Spleen (tissue), 11 donors: ENCODE measurements at regions not wholly inside any gene's neighbourhood (a gene's known extent, or its start where the extent isn't known, plus 50 kb on each side); places are given as distances from the start of the nearest gene placed in this dataset.

Source experiments
- DNase-seq: peaks from one replicate; pipeline ENCODE4 v3.0.0-alpha.2; 2020
- H3K27ac ChIP-seq, 8 donors: fragments of 200-600 bp; sonication (generic) in 7 of 8; 1 replicate in 4 of 8; 2 replicates in 4 of 8; pipeline versions ENCODE4 v1.5.0 to v1.8.0; 2016 to 2021; ENCODE audit warnings: inconsistent platforms in 4 of 8, mild to moderate bottlenecking in 4 of 8, moderate library complexity in 1 of 8
- H3K27me3 ChIP-seq, 7 donors: fragments of 200-600 bp; sonication (generic) in 6 of 7; replicated peaks in 1 of 7; 1 replicate in 4 of 7; 2 replicates in 3 of 7; pipeline versions ENCODE4 v1.5.0 to v1.8.0; 2016 to 2021; ENCODE audit warnings: inconsistent platforms in 3 of 7, mild to moderate bottlenecking in 1 of 7
- H3K36me3 ChIP-seq, 6 donors: fragments of 200-600 bp; sonication (generic) in 5 of 6; 1 replicate in 4 of 6; 2 replicates in 2 of 6; pipeline versions ENCODE4 v1.5.0 to v1.8.0; 2016 to 2021; ENCODE audit warnings: inconsistent platforms in 2 of 6
- H3K4me1 ChIP-seq, 6 donors: fragments of 200-600 bp; sonication (generic) in 5 of 6; 1 replicate in 3 of 6; 2 replicates in 3 of 6; pipeline versions ENCODE4 v1.5.0 to v1.8.0; 2016 to 2021; ENCODE audit warnings: inconsistent platforms in 3 of 6
- H3K4me3 ChIP-seq, 8 donors: fragments of 200-600 bp; sonication (generic) in 7 of 8; 1 replicate in 4 of 8; 2 replicates in 4 of 8; pipeline versions ENCODE4 v1.5.0 to v1.8.0; 2016 to 2021; ENCODE audit warnings: inconsistent platforms in 4 of 8, mild to moderate bottlenecking in 4 of 8, moderate library complexity in 2 of 8
- H3K9me3 ChIP-seq, 8 donors: fragments of 200-600 bp; sonication (generic) in 7 of 8; 1 replicate in 4 of 8; 2 replicates in 4 of 8; pipeline versions ENCODE4 v1.5.0 to v1.8.0; 2016 to 2021; ENCODE audit warnings: inconsistent platforms in 4 of 8
- POLR2A ChIP-seq, 3 donors: fragments of 450-650 bp; IDR thresholded peaks; one replicate each; pipeline ENCODE4 v1.5.1; 2017; ENCODE audit warnings: antibody characterized with exemption in 3 of 3, mild to moderate bottlenecking in 1 of 3
- POLR2AphosphoS5 ChIP-seq, 3 donors: sonication (generic); formaldehyde crosslinking; IDR thresholded peaks; one replicate each; pipeline ENCODE4 v1.5.1; 2017; ENCODE audit warnings: antibody characterized with exemption in 3 of 3
- WGBS, 5 donors: extraction: QIAGEN DNeasy Blood & Tissue Kit in 3 of 5; methylation state at CpG; one replicate each; pipeline versions ENCODE4 v1.1.5 to v1.1.7; 2013 to 2018; 5-methylcytosine and 5-hydroxymethylcytosine counted together
- intact Hi-C: fragments of 100-400 bp; cut with DNase I; formaldehyde crosslinking; loops from one replicate; pipeline ENCODE4 v1.15.0; 2023; ENCODE audit warnings: low total_unique reads
- TF ChIP-seq, protein P1 (sequence below), 11 experiments: fragments of 200-600 bp in 7 of 11; fragments of 450-650 bp in 4 of 11; sonication (generic) in 4 of 11; IDR thresholded peaks in 8 of 11; conservative IDR thresholded peaks in 3 of 11; 1 replicate in 7 of 11; 2 replicates in 4 of 11; pipeline versions ENCODE4 v1.4.0 to v1.8.0; 2016 to 2021; ENCODE audit warnings: antibody characterized with exemption in 11 of 11, inconsistent platforms in 4 of 11, mild to moderate bottlenecking in 1 of 11
- donor health status: healthy with polysubstance abuse.
- donor health status: DM: no; HTN: no; CAD: no; lungs with moderate emphysema.
- donor health status: DM: no; HTN: no; CAD: no.
- donor health status: Bipolar disorder and iron deficiency.
- donor health status: healthy.
- donor health status: DM: no; HTN: no; CAD: no.
- donor health status: DM: yes; HTN: yes; CAD: no.

DNA sequence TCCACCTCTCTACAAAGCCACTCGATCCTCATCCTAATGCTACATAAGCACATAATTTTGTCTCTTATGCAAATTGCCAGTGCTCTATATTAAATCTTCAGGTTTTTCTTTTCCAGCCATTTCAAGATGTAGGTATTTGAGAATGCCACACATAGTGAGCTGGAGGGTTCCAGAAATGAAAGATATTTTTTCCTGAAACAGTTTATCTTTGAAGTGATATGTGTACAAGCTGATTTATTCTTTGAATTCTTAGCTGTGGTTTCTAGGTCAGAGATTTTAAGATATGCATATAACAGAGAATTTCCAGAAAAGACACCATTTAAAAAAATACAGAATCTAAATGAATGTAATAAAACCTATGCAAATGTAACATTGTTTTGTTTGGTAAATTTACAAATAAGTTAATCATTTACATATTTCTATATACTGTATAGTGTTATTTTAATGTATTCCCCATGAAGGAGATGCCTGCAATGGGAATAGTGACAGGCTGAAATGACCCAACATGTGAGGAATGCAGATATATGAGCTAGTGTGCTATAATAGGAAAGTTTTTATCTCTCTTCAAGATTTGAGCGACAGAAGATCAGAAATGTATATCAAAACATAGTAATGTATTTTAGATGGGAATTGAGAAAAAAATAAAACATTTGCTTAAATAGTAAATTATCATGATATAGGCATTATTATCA lies 570.2 kb downstream of the SLITRK1 start:
- no peak overlapping the region for H3K27ac ChIP-seq
- no peaks in the 10 kb centered on the region for H3K36me3 ChIP-seq
- H3K4me1 ChIP-seq = no peaks in the 10 kb centered on the region
- intact Hi-C loops = no loop called here
- H3K27me3 ChIP-seq = no peaks in the 10 kb centered on the region
- WGBS, 5 donors = 64 to 83% (median 76%) methylated on average over 2 of the region's 2 CpGs
- TF ChIP-seq, protein P1, sequence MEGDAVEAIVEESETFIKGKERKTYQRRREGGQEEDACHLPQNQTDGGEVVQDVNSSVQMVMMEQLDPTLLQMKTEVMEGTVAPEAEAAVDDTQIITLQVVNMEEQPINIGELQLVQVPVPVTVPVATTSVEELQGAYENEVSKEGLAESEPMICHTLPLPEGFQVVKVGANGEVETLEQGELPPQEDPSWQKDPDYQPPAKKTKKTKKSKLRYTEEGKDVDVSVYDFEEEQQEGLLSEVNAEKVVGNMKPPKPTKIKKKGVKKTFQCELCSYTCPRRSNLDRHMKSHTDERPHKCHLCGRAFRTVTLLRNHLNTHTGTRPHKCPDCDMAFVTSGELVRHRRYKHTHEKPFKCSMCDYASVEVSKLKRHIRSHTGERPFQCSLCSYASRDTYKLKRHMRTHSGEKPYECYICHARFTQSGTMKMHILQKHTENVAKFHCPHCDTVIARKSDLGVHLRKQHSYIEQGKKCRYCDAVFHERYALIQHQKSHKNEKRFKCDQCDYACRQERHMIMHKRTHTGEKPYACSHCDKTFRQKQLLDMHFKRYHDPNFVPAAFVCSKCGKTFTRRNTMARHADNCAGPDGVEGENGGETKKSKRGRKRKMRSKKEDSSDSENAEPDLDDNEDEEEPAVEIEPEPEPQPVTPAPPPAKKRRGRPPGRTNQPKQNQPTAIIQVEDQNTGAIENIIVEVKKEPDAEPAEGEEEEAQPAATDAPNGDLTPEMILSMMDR (IDR thresholded peaks at IDR 0.05 in 8 of 11, conservative IDR thresholded peaks at IDR 0.05 in 3 of 11) = no peak
- TF ChIP-seq POLR2A (IDR thresholded peaks at IDR 0.05) (no peak), POLR2AphosphoS5 (IDR thresholded peaks at IDR 0.05) (no peak)
- H3K4me3 ChIP-seq = no peak overlapping the region
- H3K9me3 ChIP-seq = peaks cover 0 to 5% (median 0%) of the 10 kb centered on the region in 8 donors
- no peak for DNase-seq

DNA sequence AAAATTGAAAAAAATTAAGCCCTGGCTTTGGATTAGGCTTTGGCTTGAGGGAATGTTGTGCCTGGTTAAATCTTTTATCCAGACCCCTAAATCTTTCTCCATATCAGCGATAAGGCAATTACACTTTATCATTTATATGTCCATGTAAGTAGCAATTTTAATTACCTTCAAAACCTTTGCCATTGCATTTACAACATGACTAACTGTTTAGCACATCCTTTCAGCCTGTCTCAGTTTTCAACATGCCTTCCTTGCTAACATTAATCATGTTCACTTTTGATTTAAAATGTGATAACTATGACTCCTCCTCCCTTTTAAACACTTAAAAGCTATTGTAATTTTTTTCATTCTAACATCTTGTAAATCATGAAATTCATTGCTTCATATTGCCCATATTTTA lies 583.7 kb downstream of the SLITRK1 start:
- H3K27ac ChIP-seq = no peak overlapping the region
- intact Hi-C loops = no loop called here
- WGBS, 5 donors = 85 to 100% (median 92%) methylated on average over 1 of the region's 1 CpG
- DNase-seq = no peak
- no peaks in the 10 kb centered on the region for H3K4me1 ChIP-seq
- peaks cover 0 to 19% (median 8%) of the 10 kb centered on the region in 8 donors for H3K9me3 ChIP-seq
- no peaks in the 10 kb centered on the region for H3K27me3 ChIP-seq
- H3K4me3 ChIP-seq = no peak overlapping the region
- H3K36me3 ChIP-seq = no peaks in the 10 kb centered on the region
- no peak for TF ChIP-seq POLR2AphosphoS5 (IDR thresholded peaks at IDR 0.05)

DNA sequence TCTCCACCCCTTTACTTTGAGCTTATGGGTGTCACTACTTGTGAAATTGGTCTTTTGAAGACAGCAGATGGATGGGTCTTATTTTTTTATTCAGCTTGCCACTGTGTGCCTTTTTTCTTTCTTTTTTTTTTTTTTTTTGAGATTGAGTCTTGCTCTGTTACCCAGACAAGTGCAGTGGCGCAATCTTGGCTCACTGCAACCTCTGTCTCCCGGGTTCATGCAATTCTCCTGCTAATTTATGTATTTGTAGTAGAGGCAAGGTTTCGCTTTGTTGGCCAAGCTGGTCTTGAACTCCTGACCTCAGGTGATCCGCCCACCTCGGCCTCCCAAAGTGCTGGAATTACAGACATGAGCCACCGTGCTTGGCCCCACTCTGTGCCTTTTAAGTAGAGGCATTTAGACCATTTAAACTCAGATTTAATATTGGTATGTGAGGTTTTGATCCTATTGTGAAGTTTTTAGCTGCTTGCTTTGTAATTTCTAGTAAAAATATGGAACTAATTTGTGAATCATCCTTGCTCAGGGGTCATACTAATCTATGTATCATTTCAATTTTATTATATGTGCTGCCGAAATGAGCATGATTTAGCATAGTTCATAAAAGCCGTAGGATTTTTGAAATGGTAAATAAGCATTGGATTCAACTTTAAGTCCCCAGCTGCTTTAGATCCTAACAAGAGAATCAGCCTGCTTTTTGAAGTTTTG lies 584.5 kb downstream of the SLITRK1 start:
- H3K9me3 ChIP-seq = peaks cover 0 to 21% (median 11%) of the 10 kb centered on the region in 8 donors
- DNase-seq = no peak
- H3K4me3 ChIP-seq = no peak overlapping the region
- no peak for TF ChIP-seq POLR2A (IDR thresholded peaks at IDR 0.05)
- TF ChIP-seq, protein P1 (IDR thresholded peaks at IDR 0.05 in 8 of 11, conservative IDR thresholded peaks at IDR 0.05 in 3 of 11) = no peak
- no peak for TF ChIP-seq POLR2AphosphoS5 (IDR thresholded peaks at IDR 0.05)
- intact Hi-C loops = no loop called here
- no peaks in the 10 kb centered on the region for H3K27me3 ChIP-seq
- no peaks in the 10 kb centered on the region for H3K36me3 ChIP-seq
- WGBS, 5 donors = 76 to 87% (median 82%) methylated on average over 8 of the region's 8 CpGs
- H3K4me1 ChIP-seq = no peaks in the 10 kb centered on the region
- no peak overlapping the region for H3K27ac ChIP-seq

DNA sequence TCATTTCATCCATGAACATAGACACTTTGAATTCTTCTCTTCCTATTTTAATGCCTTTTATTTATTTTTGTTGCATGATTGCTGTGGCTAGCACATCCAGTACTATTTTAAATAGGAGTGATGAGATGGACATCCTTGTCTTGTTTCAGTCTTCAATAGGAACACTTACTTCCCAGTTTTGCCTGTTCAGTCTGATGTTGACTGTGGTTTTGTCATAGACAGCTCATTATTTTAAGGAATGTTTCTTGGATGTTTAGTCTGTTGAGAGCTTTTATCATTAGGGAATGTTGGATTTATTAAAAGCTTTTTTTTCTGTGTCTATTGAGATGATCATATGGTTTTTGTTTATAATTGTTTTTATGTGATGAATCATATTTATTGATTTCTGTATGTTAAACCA lies 586.6 kb downstream of the SLITRK1 start:
- intact Hi-C loops = no loop called here
- Histone ChIP-seq H3K9me3 (peaks cover 0 to 21% (median 11%) of the 10 kb centered on the region in 8 donors), H3K27ac (no peak overlapping the region), H3K27me3 (no peaks in the 10 kb centered on the region), H3K36me3 (no peaks in the 10 kb centered on the region), H3K4me3 (no peak overlapping the region), H3K4me1 (no peaks in the 10 kb centered on the region)
- no peak for DNase-seq
- TF ChIP-seq, protein P1 (IDR thresholded peaks at IDR 0.05 in 8 of 11, conservative IDR thresholded peaks at IDR 0.05 in 3 of 11) = no peak
- no peak for TF ChIP-seq POLR2AphosphoS5 (IDR thresholded peaks at IDR 0.05)
- no peak for TF ChIP-seq POLR2A (IDR thresholded peaks at IDR 0.05)
